Esophagus muscularis mucosa (tissue), 4 donors: ENCODE measurements at regions not wholly inside any gene's neighbourhood (a gene's known extent, or its start where the extent isn't known, plus 50 kb on each side); places are given as distances from the start of the nearest gene placed in this dataset.

Experiments
- CTCF ChIP-seq, 3 experiments: fragments of 200-600 bp in 2 of 3; fragments of 450-650 bp in 1 of 3; sonication (generic) in 2 of 3; IDR thresholded peaks; one replicate each; pipeline ENCODE4 v1.5.1; 2017 to 2019; ENCODE audit warnings: antibody characterized with exemption in 3 of 3, mild to moderate bottlenecking in 2 of 3, moderate library complexity in 1 of 3
- EP300 ChIP-seq: sonication (generic); formaldehyde crosslinking; IDR thresholded peaks from one replicate; pipeline ENCODE4 v1.6.1; 2017; ENCODE audit warnings: antibody characterized with exemption
- POLR2A ChIP-seq: fragments of 450-650 bp; IDR thresholded peaks from one replicate; pipeline ENCODE4 v1.6.1; 2017; ENCODE audit warnings: antibody characterized with exemption, moderate library complexity, mild to moderate bottlenecking, low read depth

- TF ChIP-seq POLR2A (no peak), CTCF (IDR thresholded peaks at IDR 0.05) (no peak), EP300 (no peak)
These were observed 131.6 kb upstream of the OLIG3 start for GRCh38 chr6:137625808-137626207.
